ENCODE measurements at regions not wholly inside any gene's neighbourhood (a gene's known extent, or its start where the extent isn't known, plus 50 kb on each side); places are given as distances from the start of the nearest gene placed in this dataset.

DNA sequence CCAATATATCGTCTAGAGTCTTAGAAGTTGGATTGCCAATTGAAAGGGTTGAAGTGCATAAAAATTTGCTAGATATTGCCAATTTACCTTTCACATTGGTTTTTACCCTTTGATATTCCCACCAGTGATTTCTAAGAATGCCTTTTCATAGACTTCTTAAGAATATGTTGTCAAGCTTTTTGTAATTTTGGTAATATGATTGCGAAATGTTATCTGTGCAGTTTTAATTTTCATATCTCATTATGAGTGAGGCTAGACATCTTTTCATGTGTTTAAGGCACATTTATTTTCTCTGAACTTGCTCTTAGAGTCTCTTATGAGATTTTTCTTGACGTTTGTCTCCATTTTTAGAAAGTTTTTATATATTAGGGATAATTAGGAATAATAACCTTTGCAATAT is 567.2 kb downstream of the CCSER2 start:
- H3K27ac ChIP-seq (ENCODE audit: extremely low read depth, low read depth, low read length) = no peak overlapping the region
- ChIA-PET CTCF (no interaction called here), POLR2A (no interaction called here)
- no peaks in the 10 kb centered on the region for H3K4me1 ChIP-seq (ENCODE audit: control insufficient read depth, insufficient read depth, low read length)
- no peaks in the 10 kb centered on the region for H3K36me3 ChIP-seq (ENCODE audit: control insufficient read depth in 2 of 2, insufficient read depth in 1 of 2, low read length in 2 of 2)
- H3K4me3 ChIP-seq (ENCODE audit: low read depth, low read length) = no peak overlapping the region
- TF ChIP-seq FEZF1 (tag by site-specific recombination; IDR thresholded peaks at IDR 0.05) = no peak
- TF ChIP-seq ZNF610 (tag by site-specific recombination; IDR thresholded peaks at IDR 0.05; ENCODE audit: borderline replicate concordance) = no peak
- TF ChIP-seq ZNF561 (tag by site-specific recombination; IDR thresholded peaks at IDR 0.05; ENCODE audit: borderline replicate concordance) = no peak
- no peak for TF ChIP-seq ZNF514 (tag by site-specific recombination; IDR thresholded peaks at IDR 0.05)
- no peak for TF ChIP-seq WT1 (tag by site-specific recombination; IDR thresholded peaks at IDR 0.05)
- TF ChIP-seq ZNF23 (tag by site-specific recombination; IDR thresholded peaks at IDR 0.05; ENCODE audit: borderline replicate concordance) = no peak
- TF ChIP-seq, protein P1, sequence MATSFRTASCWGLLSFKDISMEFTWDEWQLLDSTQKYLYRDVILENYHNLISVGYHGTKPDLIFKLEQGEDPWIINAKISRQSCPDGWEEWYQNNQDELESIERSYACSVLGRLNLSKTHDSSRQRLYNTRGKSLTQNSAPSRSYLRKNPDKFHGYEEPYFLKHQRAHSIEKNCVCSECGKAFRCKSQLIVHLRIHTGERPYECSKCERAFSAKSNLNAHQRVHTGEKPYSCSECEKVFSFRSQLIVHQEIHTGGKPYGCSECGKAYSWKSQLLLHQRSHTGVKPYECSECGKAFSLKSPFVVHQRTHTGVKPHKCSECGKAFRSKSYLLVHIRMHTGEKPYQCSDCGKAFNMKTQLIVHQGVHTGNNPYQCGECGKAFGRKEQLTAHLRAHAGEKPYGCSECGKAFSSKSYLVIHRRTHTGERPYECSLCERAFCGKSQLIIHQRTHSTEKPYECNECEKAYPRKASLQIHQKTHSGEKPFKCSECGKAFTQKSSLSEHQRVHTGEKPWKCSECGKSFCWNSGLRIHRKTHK (tag by site-specific recombination; IDR thresholded peaks at IDR 0.05) = no peak
- TF ChIP-seq ZNF768 (tag by site-specific recombination; IDR thresholded peaks at IDR 0.05) = no peak
- TF ChIP-seq, protein P2, sequence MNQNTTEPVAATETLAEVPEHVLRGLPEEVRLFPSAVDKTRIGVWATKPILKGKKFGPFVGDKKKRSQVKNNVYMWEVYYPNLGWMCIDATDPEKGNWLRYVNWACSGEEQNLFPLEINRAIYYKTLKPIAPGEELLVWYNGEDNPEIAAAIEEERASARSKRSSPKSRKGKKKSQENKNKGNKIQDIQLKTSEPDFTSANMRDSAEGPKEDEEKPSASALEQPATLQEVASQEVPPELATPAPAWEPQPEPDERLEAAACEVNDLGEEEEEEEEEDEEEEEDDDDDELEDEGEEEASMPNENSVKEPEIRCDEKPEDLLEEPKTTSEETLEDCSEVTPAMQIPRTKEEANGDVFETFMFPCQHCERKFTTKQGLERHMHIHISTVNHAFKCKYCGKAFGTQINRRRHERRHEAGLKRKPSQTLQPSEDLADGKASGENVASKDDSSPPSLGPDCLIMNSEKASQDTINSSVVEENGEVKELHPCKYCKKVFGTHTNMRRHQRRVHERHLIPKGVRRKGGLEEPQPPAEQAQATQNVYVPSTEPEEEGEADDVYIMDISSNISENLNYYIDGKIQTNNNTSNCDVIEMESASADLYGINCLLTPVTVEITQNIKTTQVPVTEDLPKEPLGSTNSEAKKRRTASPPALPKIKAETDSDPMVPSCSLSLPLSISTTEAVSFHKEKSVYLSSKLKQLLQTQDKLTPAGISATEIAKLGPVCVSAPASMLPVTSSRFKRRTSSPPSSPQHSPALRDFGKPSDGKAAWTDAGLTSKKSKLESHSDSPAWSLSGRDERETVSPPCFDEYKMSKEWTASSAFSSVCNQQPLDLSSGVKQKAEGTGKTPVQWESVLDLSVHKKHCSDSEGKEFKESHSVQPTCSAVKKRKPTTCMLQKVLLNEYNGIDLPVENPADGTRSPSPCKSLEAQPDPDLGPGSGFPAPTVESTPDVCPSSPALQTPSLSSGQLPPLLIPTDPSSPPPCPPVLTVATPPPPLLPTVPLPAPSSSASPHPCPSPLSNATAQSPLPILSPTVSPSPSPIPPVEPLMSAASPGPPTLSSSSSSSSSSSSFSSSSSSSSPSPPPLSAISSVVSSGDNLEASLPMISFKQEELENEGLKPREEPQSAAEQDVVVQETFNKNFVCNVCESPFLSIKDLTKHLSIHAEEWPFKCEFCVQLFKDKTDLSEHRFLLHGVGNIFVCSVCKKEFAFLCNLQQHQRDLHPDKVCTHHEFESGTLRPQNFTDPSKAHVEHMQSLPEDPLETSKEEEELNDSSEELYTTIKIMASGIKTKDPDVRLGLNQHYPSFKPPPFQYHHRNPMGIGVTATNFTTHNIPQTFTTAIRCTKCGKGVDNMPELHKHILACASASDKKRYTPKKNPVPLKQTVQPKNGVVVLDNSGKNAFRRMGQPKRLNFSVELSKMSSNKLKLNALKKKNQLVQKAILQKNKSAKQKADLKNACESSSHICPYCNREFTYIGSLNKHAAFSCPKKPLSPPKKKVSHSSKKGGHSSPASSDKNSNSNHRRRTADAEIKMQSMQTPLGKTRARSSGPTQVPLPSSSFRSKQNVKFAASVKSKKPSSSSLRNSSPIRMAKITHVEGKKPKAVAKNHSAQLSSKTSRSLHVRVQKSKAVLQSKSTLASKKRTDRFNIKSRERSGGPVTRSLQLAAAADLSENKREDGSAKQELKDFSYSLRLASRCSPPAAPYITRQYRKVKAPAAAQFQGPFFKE (tag by site-specific recombination; IDR thresholded peaks at IDR 0.05; ENCODE audit: borderline replicate concordance) = no peak
- TF ChIP-seq ZNF221 (tag by site-specific recombination; IDR thresholded peaks at IDR 0.05; ENCODE audit: borderline replicate concordance) = no peak
- TF ChIP-seq ZNF10 (tag by site-specific recombination; IDR thresholded peaks at IDR 0.05) = no peak
- TF ChIP-seq, protein P3, sequence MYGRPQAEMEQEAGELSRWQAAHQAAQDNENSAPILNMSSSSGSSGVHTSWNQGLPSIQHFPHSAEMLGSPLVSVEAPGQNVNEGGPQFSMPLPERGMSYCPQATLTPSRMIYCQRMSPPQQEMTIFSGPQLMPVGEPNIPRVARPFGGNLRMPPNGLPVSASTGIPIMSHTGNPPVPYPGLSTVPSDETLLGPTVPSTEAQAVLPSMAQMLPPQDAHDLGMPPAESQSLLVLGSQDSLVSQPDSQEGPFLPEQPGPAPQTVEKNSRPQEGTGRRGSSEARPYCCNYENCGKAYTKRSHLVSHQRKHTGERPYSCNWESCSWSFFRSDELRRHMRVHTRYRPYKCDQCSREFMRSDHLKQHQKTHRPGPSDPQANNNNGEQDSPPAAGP (tag by site-specific recombination; IDR thresholded peaks at IDR 0.05) = no peak
- TF ChIP-seq ZNF521 (tag by site-specific recombination; IDR thresholded peaks at IDR 0.05) = no peak
- TF ChIP-seq ZNF146 (tag by site-specific recombination; IDR thresholded peaks at IDR 0.05) = no peak
- H3K9me3 ChIP-seq (ENCODE audit: control insufficient read depth, insufficient read depth, low read depth, low read length) = no peaks in the 10 kb centered on the region

DNA sequence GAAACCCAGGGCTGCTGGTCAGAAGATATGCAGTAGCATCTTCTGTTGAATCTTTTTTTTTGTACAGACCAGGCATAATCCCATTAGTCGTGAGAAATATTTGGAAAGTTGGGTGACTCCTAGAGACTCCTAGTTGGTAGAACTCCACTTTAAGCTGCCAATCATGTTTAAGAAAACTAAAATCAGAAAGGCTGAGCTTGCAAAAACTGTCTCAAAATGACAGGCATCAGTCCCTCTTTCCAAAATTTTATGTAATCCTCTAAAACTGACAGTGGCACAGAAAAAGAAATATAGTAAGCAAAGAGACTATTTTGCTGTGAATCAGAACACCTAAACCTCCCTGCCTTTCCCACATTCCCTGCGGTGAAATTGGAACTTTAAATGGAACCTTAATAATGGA is 568.5 kb downstream of the CCSER2 start:
- Histone ChIP-seq H3K4me3 (ENCODE audit: low read depth, low read length) (no peak overlapping the region), H3K27ac (ENCODE audit: extremely low read depth, low read depth, low read length) (no peak overlapping the region), H3K4me1 (ENCODE audit: control insufficient read depth, insufficient read depth, low read length) (no peaks in the 10 kb centered on the region), H3K9me3 (ENCODE audit: control insufficient read depth, insufficient read depth, low read depth, low read length) (no peaks in the 10 kb centered on the region), H3K36me3 (ENCODE audit: control insufficient read depth in 2 of 2, insufficient read depth in 1 of 2, low read length in 2 of 2) (no peaks in the 10 kb centered on the region)
- CTCF ChIA-PET = interaction anchor here (0.6 to 1.1 kb wide), 2 partner anchors 14 to 31 kb away, joined by 4 read pairs; no protein-coding TSS in a partner anchor
- TF ChIP-seq MZF1 (tag by site-specific recombination; IDR thresholded peaks at IDR 0.05; ENCODE audit: borderline replicate concordance) (no peak), ZNF830 (tag by site-specific recombination; IDR thresholded peaks at IDR 0.05; ENCODE audit: low read depth) (no peak), ZNF626 (tag by site-specific recombination; IDR thresholded peaks at IDR 0.05) (no peak), ZNF133 (tag by site-specific recombination; IDR thresholded peaks at IDR 0.05) (no peak), ZNF221 (tag by site-specific recombination; IDR thresholded peaks at IDR 0.05; ENCODE audit: borderline replicate concordance) (no peak), ZNF677 (tag by site-specific recombination; IDR thresholded peaks at IDR 0.05) (no peak), ZNF184 (tag by site-specific recombination; IDR thresholded peaks at IDR 0.05) (no peak)
- TF ChIP-seq, protein P4, sequence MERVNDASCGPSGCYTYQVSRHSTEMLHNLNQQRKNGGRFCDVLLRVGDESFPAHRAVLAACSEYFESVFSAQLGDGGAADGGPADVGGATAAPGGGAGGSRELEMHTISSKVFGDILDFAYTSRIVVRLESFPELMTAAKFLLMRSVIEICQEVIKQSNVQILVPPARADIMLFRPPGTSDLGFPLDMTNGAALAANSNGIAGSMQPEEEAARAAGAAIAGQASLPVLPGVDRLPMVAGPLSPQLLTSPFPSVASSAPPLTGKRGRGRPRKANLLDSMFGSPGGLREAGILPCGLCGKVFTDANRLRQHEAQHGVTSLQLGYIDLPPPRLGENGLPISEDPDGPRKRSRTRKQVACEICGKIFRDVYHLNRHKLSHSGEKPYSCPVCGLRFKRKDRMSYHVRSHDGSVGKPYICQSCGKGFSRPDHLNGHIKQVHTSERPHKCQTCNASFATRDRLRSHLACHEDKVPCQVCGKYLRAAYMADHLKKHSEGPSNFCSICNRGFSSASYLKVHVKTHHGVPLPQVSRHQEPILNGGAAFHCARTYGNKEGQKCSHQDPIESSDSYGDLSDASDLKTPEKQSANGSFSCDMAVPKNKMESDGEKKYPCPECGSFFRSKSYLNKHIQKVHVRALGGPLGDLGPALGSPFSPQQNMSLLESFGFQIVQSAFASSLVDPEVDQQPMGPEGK (tag by site-specific recombination; IDR thresholded peaks at IDR 0.05) = no peak
- POLR2A ChIA-PET = no interaction called here
